ENCODE measurements at regions not wholly inside any gene's neighbourhood (a gene's known extent, or its start where the extent isn't known, plus 50 kb on each side); places are given as distances from the start of the nearest gene placed in this dataset.

DNA sequence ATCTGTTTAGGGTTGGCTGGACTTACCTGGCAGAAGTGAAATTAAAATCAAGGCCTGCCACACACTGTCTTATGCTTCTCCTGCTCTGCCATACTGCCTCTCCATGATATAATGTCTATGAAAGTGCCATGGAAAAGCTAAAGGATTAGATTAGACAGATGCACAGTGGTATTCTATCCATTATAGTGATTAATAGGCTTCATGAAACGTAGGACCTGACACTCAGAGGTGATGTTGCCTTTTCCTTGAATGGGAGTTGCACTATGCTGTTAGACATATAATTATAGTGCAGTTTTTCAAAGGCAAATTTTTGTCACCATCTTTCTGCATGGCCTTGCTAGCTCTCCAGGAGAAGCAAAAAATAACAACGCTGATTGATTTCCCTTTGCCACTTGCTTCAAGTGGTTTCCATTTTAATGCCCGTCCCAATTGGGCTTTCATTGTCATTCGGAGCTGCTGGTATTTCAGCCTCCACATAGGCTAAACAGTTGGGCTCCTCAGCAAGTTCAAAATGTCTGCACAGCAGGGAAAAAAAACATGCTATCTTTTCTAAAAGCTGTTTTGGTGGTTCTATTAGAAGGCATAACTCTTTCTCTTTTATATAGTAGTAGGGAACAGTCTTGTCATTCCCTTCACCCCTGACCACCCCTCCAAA, 502.8 kb upstream of the GOT2 start:
- Histone ChIP-seq H3K27me3 (ENCODE audit: low read length) (no peaks in the 10 kb centered on the region), H3F3A (ENCODE audit: insufficient read depth) (no peaks in the 10 kb centered on the region), H4K20me1 (ENCODE audit: low read depth, low read length) (no peaks in the 10 kb centered on the region), H3K27ac (ENCODE audit: low read depth, low read length) (no peak overlapping the region), H3K9ac (ENCODE audit: low read length) (no peak overlapping the region), H2AFZ (ENCODE audit: low read depth, low read length, severe bottlenecking) (no peak overlapping the region), H3K79me2 (ENCODE audit: insufficient read depth, low read length) (no peaks in the 10 kb centered on the region), H3K4me3 (ENCODE audit: insufficient read depth, low read length, poor library complexity, severe bottlenecking) (no peak overlapping the region), H3K9me2 (replicated peaks; ENCODE audit: insufficient read depth, low read length) (no peaks in the 10 kb centered on the region), H3K36me3 (ENCODE audit: low read length) (no peaks in the 10 kb centered on the region), H3K9me3 (ENCODE audit: insufficient read depth, low read length) (no peaks in the 10 kb centered on the region), H3K4me2 (ENCODE audit: low read depth, low read length, poor library complexity, severe bottlenecking) (no peak overlapping the region)
- TF ChIP-seq, protein P1, sequence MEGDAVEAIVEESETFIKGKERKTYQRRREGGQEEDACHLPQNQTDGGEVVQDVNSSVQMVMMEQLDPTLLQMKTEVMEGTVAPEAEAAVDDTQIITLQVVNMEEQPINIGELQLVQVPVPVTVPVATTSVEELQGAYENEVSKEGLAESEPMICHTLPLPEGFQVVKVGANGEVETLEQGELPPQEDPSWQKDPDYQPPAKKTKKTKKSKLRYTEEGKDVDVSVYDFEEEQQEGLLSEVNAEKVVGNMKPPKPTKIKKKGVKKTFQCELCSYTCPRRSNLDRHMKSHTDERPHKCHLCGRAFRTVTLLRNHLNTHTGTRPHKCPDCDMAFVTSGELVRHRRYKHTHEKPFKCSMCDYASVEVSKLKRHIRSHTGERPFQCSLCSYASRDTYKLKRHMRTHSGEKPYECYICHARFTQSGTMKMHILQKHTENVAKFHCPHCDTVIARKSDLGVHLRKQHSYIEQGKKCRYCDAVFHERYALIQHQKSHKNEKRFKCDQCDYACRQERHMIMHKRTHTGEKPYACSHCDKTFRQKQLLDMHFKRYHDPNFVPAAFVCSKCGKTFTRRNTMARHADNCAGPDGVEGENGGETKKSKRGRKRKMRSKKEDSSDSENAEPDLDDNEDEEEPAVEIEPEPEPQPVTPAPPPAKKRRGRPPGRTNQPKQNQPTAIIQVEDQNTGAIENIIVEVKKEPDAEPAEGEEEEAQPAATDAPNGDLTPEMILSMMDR (IDR thresholded peaks at IDR 0.05; ENCODE audit: insufficient read depth, low read length, poor library complexity, severe bottlenecking) = no peak
- no peak for TF ChIP-seq EZH2phosphoT487 (conservative IDR thresholded peaks at IDR 0.05; ENCODE audit: low read length)

DNA sequence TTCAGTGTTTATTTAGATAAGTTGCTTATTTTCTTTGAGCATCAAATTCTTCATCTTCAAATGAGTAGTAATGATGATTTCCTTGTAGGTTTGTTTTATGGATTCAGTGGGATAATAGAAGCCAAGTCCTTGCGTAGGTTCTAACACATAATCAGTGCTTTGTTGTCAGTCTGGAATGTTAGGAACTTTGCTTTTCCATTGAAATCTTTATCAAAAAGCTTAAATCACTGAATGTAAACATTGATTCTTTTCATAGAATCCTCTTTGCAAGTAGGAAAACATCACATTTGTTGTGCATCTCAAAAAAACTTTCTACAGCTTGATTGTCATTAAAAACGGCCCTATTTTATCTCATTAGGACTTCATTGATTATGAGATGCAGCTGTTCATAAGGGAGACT, 490.3 kb upstream of the GOT2 start:
- Histone ChIP-seq H3K4me2 (ENCODE audit: low read depth, low read length, poor library complexity, severe bottlenecking) (no peak overlapping the region), H2AFZ (ENCODE audit: low read depth, low read length, severe bottlenecking) (no peak overlapping the region), H3K27ac (ENCODE audit: low read depth, low read length) (no peak overlapping the region), H3K9me2 (replicated peaks; ENCODE audit: insufficient read depth, low read length) (no peaks in the 10 kb centered on the region), H3K36me3 (ENCODE audit: low read length) (no peaks in the 10 kb centered on the region), H3K4me3 (ENCODE audit: insufficient read depth, low read length, poor library complexity, severe bottlenecking) (no peak overlapping the region), H3K9ac (ENCODE audit: low read length) (no peak overlapping the region), H3F3A (ENCODE audit: insufficient read depth) (no peaks in the 10 kb centered on the region), H4K20me1 (ENCODE audit: low read depth, low read length) (no peaks in the 10 kb centered on the region), H3K27me3 (ENCODE audit: low read length) (no peaks in the 10 kb centered on the region), H3K79me2 (ENCODE audit: insufficient read depth, low read length) (no peaks in the 10 kb centered on the region), H3K9me3 (ENCODE audit: insufficient read depth, low read length) (no peaks in the 10 kb centered on the region)
- TF ChIP-seq, protein P1 (IDR thresholded peaks at IDR 0.05; ENCODE audit: insufficient read depth, low read length, poor library complexity, severe bottlenecking) = no peak
- TF ChIP-seq EZH2phosphoT487 (conservative IDR thresholded peaks at IDR 0.05; ENCODE audit: low read length) = no peak

DNA sequence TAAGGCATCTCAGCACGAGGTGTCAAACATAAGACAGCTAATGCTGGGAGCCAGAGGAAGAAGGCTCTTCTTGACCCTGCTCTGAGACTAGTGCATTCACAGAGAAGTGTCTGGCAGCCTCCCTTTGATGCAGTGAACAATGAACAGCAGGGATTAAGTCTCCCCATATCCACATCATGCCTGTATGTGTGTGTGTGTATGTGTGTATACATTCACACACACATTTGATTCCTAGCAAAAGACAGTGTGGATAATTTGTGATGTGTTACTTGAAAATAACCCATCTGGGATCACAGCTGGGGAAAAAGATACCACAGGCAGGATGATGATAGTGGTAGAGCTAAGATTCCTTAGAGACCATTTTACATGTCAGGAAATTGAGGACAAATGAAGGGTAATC, 485.9 kb upstream of the GOT2 start:
- Histone ChIP-seq H4K20me1 (ENCODE audit: low read depth, low read length) (no peaks in the 10 kb centered on the region), H3K9me2 (replicated peaks; ENCODE audit: insufficient read depth, low read length) (no peaks in the 10 kb centered on the region), H3K27me3 (ENCODE audit: low read length) (no peaks in the 10 kb centered on the region), H3K9me3 (ENCODE audit: insufficient read depth, low read length) (no peaks in the 10 kb centered on the region), H3K36me3 (ENCODE audit: low read length) (no peaks in the 10 kb centered on the region), H3K27ac (ENCODE audit: low read depth, low read length) (no peak overlapping the region), H3K79me2 (ENCODE audit: insufficient read depth, low read length) (no peaks in the 10 kb centered on the region), H3K4me2 (ENCODE audit: low read depth, low read length, poor library complexity, severe bottlenecking) (no peak overlapping the region), H3K9ac (ENCODE audit: low read length) (no peak overlapping the region), H3K4me3 (ENCODE audit: insufficient read depth, low read length, poor library complexity, severe bottlenecking) (no peak overlapping the region), H3F3A (ENCODE audit: insufficient read depth) (no peaks in the 10 kb centered on the region), H2AFZ (ENCODE audit: low read depth, low read length, severe bottlenecking) (no peak overlapping the region)
- TF ChIP-seq, protein P1 (IDR thresholded peaks at IDR 0.05; ENCODE audit: insufficient read depth, low read length, poor library complexity, severe bottlenecking) = no peak
- no peak for TF ChIP-seq EZH2phosphoT487 (conservative IDR thresholded peaks at IDR 0.05; ENCODE audit: low read length)

Measured in SU-DHL-6 (cell line).